Stomach (tissue), 8 donors: ENCODE measurements at regions not wholly inside any gene's neighbourhood (a gene's known extent, or its start where the extent isn't known, plus 50 kb on each side); places are given as distances from the start of the nearest gene placed in this dataset.

ENCODE experiments used
- DNase-seq, 2 donors: peaks; one replicate each; pipeline versions ENCODE4 v3.0.0 to v3.0.0-alpha.2; 2013 to 2019
- H3K27ac ChIP-seq, 5 donors: fragments of 200-600 bp in 4 of 5; sonication (generic) in 4 of 5; one replicate each; pipeline ENCODE4 v1.5.1; 2013 to 2019; ENCODE audit warnings: mild to moderate bottlenecking in 1 of 5, moderate library complexity in 1 of 5
- H3K27me3 ChIP-seq, 3 donors: fragments of 200-600 bp; sonication (generic); one replicate each; pipeline ENCODE4 v1.5.1; 2017 to 2019; ENCODE audit warnings: mixed run types in 1 of 3
- H3K36me3 ChIP-seq, 4 donors: fragments of 200-600 bp; sonication (generic); 1 replicate in 3 of 4; 2 replicates in 1 of 4; pipeline ENCODE4 v1.5.1; 2016 to 2019
- H3K4me1 ChIP-seq, 4 donors: fragments of 200-600 bp; sonication (generic); one replicate each; pipeline ENCODE4 v1.5.1; 2016 to 2019
- H3K4me3 ChIP-seq, 4 donors: fragments of 200-600 bp; sonication (generic) in 3 of 4; one replicate each; pipeline ENCODE4 v1.5.1; 2016 to 2019; ENCODE audit warnings: mild to moderate bottlenecking in 1 of 4
- H3K9me3 ChIP-seq, 4 donors: fragments of 200-600 bp; sonication (generic); one replicate each; pipeline ENCODE4 v1.5.1; 2016 to 2019
- EP300 ChIP-seq: sonication (generic); formaldehyde crosslinking; IDR thresholded peaks from one replicate; pipeline ENCODE4 v1.6.1; 2017; ENCODE audit warnings: antibody characterized with exemption
- POLR2A ChIP-seq, 4 donors: fragments of 450-650 bp; IDR thresholded peaks; one replicate each; pipeline ENCODE4 v1.6.1; 2016; ENCODE audit warnings: antibody characterized with exemption in 4 of 4, control low read depth in 2 of 4, mild to moderate bottlenecking in 1 of 4, moderate library complexity in 1 of 4
- POLR2AphosphoS5 ChIP-seq, 3 donors: sonication (generic); formaldehyde crosslinking; IDR thresholded peaks; one replicate each; pipeline ENCODE4 v1.6.1; 2016; ENCODE audit warnings: antibody characterized with exemption in 3 of 3
- WGBS, 5 donors: extraction: QIAGEN DNeasy Blood & Tissue Kit in 3 of 5; methylation state at CpG; one replicate each; pipeline versions ENCODE4 v1.1.5 to v1.1.7; 2013 to 2018; 5-methylcytosine and 5-hydroxymethylcytosine counted together
- intact Hi-C: fragments of 100-400 bp; cut with DNase I; formaldehyde crosslinking; loops from one replicate; pipeline ENCODE4 v1.15.1; 2023; ENCODE audit warnings: low total_unique reads
- TF ChIP-seq, protein P1 (sequence below), 7 experiments: fragments of 450-650 bp in 4 of 7; fragments of 200-600 bp in 3 of 7; sonication (generic) in 3 of 7; IDR thresholded peaks; one replicate each; pipeline ENCODE4 v1.5.1; 2016 to 2019; ENCODE audit warnings: antibody characterized with exemption in 7 of 7, control low read depth in 2 of 7, mild to moderate bottlenecking in 1 of 7
- donor health status: healthy with polysubstance abuse.
- donor health status: Bipolar disorder and iron deficiency.
- donor health status: healthy.

DNA sequence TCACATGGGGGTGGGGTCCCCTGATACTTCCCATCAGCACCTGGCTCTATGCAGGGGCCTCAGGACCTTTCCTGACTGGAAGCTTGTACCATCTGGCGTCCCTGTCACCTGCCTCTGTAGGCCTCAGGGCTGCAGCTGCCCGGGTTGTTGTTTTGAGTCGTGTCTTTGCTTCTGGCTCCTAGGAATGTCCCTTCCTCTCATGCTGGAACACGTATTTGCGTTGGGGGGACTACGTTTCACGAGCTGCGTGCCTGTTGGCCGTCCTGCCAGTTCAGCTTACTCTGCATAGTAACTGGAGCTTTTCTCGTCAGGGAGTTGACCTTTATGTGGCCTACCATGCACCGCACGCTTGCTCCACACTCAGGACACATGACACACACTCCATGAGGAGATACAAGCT is 54.9 kb upstream of the IRX4 start:
- WGBS, 5 donors, result 65 to 85% (median 81%) methylated on average over 12 of the region's 12 CpGs
- no peak overlapping the region for H3K27ac ChIP-seq
- H3K4me3 ChIP-seq, result no peak overlapping the region
- H3K4me1 ChIP-seq, result no peaks in the 10 kb centered on the region
- TF ChIP-seq, protein P1, sequence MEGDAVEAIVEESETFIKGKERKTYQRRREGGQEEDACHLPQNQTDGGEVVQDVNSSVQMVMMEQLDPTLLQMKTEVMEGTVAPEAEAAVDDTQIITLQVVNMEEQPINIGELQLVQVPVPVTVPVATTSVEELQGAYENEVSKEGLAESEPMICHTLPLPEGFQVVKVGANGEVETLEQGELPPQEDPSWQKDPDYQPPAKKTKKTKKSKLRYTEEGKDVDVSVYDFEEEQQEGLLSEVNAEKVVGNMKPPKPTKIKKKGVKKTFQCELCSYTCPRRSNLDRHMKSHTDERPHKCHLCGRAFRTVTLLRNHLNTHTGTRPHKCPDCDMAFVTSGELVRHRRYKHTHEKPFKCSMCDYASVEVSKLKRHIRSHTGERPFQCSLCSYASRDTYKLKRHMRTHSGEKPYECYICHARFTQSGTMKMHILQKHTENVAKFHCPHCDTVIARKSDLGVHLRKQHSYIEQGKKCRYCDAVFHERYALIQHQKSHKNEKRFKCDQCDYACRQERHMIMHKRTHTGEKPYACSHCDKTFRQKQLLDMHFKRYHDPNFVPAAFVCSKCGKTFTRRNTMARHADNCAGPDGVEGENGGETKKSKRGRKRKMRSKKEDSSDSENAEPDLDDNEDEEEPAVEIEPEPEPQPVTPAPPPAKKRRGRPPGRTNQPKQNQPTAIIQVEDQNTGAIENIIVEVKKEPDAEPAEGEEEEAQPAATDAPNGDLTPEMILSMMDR (IDR thresholded peaks at IDR 0.05), result no peak
- TF ChIP-seq EP300 (no peak), POLR2A (IDR thresholded peaks at IDR 0.05) (no peak), POLR2AphosphoS5 (IDR thresholded peaks at IDR 0.05) (no peak)
- no peak for DNase-seq
- peaks cover 0 to 16% (median 0%) of the 10 kb centered on the region in 4 donors for H3K36me3 ChIP-seq
- H3K27me3 ChIP-seq, result no peaks in the 10 kb centered on the region
- intact Hi-C loops, result no loop called here
- peaks cover 0 to 6% (median 0%) of the 10 kb centered on the region in 4 donors for H3K9me3 ChIP-seq

DNA sequence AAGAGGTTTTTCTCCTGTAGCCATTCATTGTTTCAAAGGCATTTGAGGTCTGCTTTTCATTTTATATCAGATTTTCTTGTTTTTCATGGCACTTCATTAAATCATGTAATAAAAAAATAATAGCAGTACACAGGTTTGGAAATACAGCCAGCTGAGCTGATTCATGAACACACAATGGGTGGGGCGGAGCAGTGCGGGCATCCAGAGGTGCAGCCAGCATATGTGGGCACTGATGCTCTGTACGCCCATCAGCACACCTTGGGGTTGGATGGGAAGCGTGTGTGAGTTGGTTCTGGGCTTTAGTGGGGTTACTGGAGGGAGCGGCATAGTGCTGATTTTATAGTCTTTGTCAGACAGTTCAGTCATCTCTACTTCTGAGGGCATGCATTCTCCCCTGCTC is 54.2 kb upstream of the IRX4 start:
- Histone ChIP-seq H3K27me3 (peaks cover 0 to 3% (median 2%) of the 10 kb centered on the region in 3 donors), H3K36me3 (peaks cover 0 to 16% (median 0%) of the 10 kb centered on the region in 4 donors), H3K27ac (no peak overlapping the region), H3K4me1 (peaks cover 0 to 6% (median 0%) of the 10 kb centered on the region in 4 donors), H3K9me3 (no peaks in the 10 kb centered on the region), H3K4me3 (no peak overlapping the region)
- DNase-seq, result no peak
- TF ChIP-seq POLR2AphosphoS5 (IDR thresholded peaks at IDR 0.05), result no peak
- no peak for TF ChIP-seq EP300
- TF ChIP-seq POLR2A (IDR thresholded peaks at IDR 0.05), result no peak
- TF ChIP-seq, protein P1 (IDR thresholded peaks at IDR 0.05), result no peak
- 66 to 92% (median 78%) methylated on average over 5 of the region's 5 CpGs for WGBS, 5 donors
- intact Hi-C loops, result no loop called here

DNA sequence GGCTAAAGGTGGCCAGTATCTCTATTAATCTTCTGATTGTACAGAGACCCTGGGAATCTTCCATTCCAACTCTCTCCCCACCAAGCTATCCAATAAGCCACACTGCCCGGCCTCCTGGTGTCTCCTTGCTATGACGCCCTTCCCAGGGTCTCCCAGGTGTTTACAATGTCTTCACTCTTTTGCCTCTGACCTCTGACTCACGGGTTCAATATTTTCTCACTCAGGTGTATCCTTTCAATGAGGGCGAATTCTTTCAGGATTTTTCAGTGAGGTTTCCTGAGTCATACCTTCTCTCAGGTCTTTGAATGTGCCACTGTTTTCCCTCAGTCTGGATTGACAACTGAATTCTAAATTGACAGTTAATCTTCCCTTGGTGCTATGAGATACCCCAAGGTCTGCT is 53.7 kb upstream of the IRX4 start:
- no peak for TF ChIP-seq EP300
- TF ChIP-seq POLR2A (IDR thresholded peaks at IDR 0.05), result no peak
- H3K9me3 ChIP-seq, result no peaks in the 10 kb centered on the region
- H3K4me1 ChIP-seq, result peaks cover 0 to 11% (median 2%) of the 10 kb centered on the region in 4 donors
- peaks cover 0 to 8% (median 7%) of the 10 kb centered on the region in 3 donors for H3K27me3 ChIP-seq
- intact Hi-C loops, result no loop called here
- DNase-seq, result no peak
- 46 to 56% (median 55%) methylated on average over 4 of the region's 4 CpGs for WGBS, 5 donors
- H3K36me3 ChIP-seq, result peaks cover 0 to 16% (median 0%) of the 10 kb centered on the region in 4 donors
- H3K27ac ChIP-seq, result no peak overlapping the region
- no peak overlapping the region for H3K4me3 ChIP-seq

DNA sequence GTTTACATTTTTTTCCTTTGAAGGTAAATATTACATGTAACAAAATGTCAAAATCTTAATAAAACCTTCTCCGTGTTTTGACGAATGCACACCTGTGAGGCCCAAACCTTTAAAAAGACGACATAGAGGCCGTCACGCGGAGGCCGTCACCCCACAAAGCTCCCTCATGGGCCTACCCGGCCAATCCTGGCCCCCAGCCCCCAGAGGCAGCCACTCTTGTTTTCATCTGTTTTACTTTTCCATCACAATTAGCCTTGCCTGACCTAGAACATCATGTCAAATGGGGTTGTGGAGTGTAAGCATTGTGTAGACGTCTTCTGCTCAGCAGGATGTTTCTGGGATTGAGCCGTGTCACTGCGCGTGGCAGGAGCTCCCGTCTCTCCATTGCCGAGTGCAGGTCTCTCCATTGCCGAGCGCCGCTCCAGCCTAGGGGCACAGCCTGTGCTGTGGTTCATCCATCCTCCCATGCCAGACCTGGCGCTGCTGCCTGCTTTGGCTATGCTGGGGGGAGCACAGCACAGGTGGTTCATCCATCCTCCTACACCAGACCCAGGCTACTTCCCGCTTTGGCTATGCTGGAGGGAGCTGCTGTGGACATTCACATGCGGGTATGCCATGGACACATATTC is 52.2 kb upstream of the IRX4 start:
- WGBS, 5 donors, result 84 to 92% (median 85%) methylated on average over 20 of the region's 20 CpGs
- H3K4me1 ChIP-seq, result peaks cover 4 to 22% (median 12%) of the 10 kb centered on the region in 4 donors
- intact Hi-C loops, result no loop called here
- no peaks in the 10 kb centered on the region for H3K9me3 ChIP-seq
- H3K4me3 ChIP-seq, result no peak overlapping the region
- peaks cover 0 to 16% (median 0%) of the 10 kb centered on the region in 4 donors for H3K36me3 ChIP-seq
- TF ChIP-seq EP300, result no peak
- TF ChIP-seq POLR2AphosphoS5 (IDR thresholded peaks at IDR 0.05), result no peak
- TF ChIP-seq POLR2A (IDR thresholded peaks at IDR 0.05), result no peak
- TF ChIP-seq, protein P1 (IDR thresholded peaks at IDR 0.05), result no peak
- peaks cover 0 to 20% (median 19%) of the 10 kb centered on the region in 3 donors for H3K27me3 ChIP-seq
- no peak overlapping the region for H3K27ac ChIP-seq
- no peak for DNase-seq

DNA sequence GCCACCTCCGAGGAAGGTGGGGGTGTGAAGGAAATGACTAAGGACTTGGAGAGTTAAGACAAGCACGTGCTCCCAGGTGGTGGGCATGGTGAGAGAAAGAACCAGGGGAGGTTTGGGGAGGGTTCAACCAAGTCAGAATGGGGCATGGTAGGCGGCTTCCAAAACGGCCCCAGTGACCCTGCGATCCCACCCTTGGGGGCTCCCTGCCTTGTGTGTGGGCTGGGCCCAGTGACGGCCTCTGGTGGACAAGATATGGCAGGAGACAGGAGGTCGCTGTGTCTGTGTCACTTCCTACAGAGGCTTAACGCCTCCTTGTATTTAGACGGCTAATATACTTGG is 51.3 kb upstream of the IRX4 start:
- Histone ChIP-seq H3K27me3 (peaks cover 0 to 22% (median 20%) of the 10 kb centered on the region in 3 donors), H3K4me1 (peaks cover 4 to 22% (median 12%) of the 10 kb centered on the region in 4 donors), H3K9me3 (no peaks in the 10 kb centered on the region), H3K27ac (no peak overlapping the region), H3K36me3 (peaks cover 0 to 16% (median 0%) of the 10 kb centered on the region in 4 donors), H3K4me3 (no peak overlapping the region)
- WGBS, 5 donors, result 80 to 90% (median 87%) methylated on average over 9 of the region's 9 CpGs
- no peak for DNase-seq
- no peak for TF ChIP-seq EP300
- TF ChIP-seq POLR2A (IDR thresholded peaks at IDR 0.05), result no peak
- TF ChIP-seq POLR2AphosphoS5 (IDR thresholded peaks at IDR 0.05), result no peak
- TF ChIP-seq, protein P1 (IDR thresholded peaks at IDR 0.05), result no peak
- intact Hi-C loops, result no loop called here
